GM21526 (cell line): ENCODE measurements at regions not wholly inside any gene's neighbourhood (a gene's known extent, or its start where the extent isn't known, plus 50 kb on each side); places are given as distances from the start of the nearest gene placed in this dataset.
"Not testable (repeated sequence)": the region's sequence is repeated elsewhere in the genome, so short reads cannot be mapped to it uniquely, and the experiment has no call there.

ENCODE experiments used
- ATAC-seq: cut with Tn5 transposase; IDR thresholded peaks from one replicate; pipeline ENCODE4 v1.9.1; 2021; ENCODE audit warnings: moderate library complexity; ENCODE audit not compliant: unreplicated experiment, low FRiP score

GRCh38 chr15:77844798-77845446, 212.2 kb upstream of the LINGO1 start:
- ATAC-seq = no peak

GRCh38 chr15:77843546-77843945, 210.8 kb upstream of the LINGO1 start:
- ATAC-seq = no peak

GRCh38 chr15:77840991-77841775, 208.5 kb upstream of the LINGO1 start:
- ATAC-seq = no peak

- no peak for ATAC-seq
Measured at GRCh38 chr15:77839970-77840905, 207.5 kb upstream of the LINGO1 start.

- ATAC-seq = no peak
Measured at GRCh38 chr15:77839456-77839855, 206.7 kb upstream of the LINGO1 start.

DNA sequence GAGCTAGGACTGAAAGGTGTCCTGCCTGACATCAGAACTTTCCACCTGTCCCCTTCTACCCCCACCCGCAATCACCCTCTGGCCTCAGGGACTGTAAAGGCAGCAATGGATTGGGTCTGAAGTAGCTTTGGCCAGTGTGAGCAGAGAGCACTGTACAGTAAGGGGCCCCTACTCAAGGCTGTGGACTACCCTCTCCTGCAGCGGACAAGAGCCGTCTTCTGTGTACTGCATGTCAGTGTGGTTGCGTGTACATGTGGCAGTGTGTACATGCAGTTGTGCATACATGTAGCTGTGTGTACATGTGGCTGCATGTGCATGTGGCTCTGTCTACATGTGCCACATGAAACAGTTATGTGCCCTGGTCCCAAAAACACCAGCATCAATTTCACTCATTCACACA, 205.9 kb upstream of the LINGO1 start:
- ATAC-seq = no peak

GRCh38 chr15:77838061-77838460, 205.3 kb upstream of the LINGO1 start:
- ATAC-seq = no peak

DNA sequence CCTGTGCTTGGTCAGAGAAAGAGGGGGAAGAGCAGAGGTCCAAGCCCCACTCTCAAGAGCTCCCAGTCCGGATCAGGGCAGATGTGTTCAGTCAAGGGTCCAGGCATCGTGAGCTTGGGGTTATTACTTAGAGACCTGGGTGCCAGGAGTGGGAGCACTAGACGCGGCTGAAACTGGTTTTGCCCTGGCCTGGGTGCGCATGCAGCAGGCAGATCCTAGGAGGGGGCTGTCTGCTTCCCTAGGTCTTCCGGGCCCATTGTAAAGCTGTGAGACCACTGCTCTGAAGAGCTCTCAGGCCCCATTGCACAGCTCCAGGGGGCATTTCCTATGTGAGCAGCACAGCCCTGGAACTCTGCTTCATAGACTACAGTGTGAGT, 204.9 kb upstream of the LINGO1 start:
- no peak for ATAC-seq

DNA sequence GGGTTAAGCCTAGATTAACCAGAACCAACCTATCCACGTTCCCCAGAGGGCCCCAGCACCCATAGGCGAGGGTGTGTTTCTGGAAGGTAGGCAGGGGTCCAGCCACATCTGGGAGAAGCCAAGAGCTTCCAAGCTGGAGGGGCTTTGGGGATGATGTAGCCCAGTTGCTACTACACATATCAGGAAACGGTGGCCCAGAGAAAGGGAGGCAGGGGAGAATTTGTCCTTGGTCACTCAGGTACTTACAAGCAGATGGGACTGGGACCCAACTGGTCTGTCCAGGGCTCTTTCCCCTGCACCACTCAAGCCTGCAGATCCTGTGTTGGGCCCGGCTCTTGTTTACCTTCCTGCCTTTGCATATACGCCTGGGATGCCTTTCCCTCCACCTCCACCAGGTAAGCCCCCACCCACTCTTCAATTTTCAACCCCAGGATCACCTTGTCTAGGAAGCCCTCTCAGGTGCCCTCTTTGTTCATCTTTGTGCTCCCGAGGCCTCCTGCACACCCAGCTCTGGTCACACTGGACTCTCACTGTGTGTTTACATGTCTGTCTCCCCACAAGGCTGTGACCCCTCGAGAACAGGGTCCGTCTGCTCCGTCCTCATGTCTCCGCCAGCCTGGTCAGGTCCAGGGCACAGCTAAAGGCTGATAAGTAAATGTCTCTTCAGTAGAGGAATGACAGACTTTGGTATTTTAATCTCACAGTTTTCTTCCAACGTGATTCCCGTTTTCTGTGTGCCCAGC, 204.4 kb upstream of the LINGO1 start:
- ATAC-seq = no peak

DNA sequence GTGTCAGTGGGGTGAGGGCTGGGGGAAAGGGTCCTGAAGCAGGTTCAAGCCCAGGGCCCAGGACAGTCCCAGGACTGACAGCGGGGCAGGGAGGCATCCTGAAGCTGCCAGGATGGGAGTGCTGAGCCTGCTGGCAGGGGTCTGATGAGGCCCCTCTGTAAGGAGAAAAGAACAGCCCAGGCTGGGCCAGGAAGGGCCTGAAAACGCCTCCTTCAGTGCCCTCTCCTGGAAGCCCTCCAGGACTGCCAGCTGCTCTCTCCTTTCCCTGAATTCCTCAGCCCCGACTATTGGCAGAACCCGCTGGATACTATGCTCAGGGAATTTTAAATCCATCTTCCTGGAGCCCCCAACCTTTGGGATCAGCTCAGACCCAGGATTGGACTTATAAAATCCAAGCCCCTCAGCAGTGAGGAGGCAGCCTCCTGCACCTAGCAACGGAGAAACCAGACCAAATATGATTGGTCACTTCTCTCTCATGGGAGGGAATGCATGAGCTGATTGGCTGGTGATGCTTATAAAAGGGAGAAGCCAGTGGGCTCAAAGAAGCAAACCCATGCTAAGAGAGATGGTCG, 203.5 kb upstream of the LINGO1 start:
- ATAC-seq = no peak

GRCh38 chr15:77834276-77834990, 201.7 kb upstream of the LINGO1 start:
- ATAC-seq = no peak

- ATAC-seq = no peak
Measured at GRCh38 chr15:77832874-77833273, 200.2 kb upstream of the LINGO1 start.

DNA sequence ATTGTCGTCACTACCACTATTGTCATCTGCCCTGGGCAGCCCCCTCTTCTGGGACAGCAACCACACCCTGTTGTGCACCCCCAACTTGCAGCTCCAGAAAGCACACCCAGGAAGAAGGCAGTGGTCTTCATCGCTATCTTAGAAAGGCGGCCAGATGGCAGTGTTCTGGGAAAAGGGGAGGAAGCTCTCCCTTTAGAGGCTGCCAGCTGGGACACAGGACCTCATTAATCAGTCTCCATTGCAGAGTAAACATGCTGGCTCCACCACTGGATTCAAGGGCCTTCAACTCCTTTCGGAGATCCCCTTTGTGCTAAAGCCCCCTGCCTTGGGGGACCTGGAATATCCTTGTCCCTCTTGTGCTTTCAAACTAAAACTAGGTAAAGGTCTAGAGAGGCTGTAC, 199.3 kb upstream of the LINGO1 start:
- ATAC-seq = no peak

DNA sequence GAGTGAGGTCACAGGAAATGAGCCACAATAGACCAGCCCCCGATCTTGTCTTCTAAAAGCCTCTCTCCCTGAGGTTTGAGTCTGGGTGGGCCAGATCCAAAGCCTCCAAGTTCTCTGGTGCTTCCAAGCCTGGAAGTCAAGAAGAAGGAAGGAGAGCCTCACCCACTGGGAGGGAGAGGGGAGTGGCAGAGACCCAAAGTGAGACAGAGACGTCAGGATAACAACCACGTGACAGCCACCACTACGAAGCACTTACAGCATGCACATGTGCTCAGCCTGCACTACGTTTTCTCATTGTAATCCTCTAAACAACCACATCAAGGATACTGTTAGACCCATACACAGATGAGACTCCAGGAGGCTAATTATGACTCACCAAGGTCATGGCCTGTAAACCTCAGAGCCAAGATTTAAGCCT, 197.3 kb upstream of the LINGO1 start:
- ATAC-seq = no peak

DNA sequence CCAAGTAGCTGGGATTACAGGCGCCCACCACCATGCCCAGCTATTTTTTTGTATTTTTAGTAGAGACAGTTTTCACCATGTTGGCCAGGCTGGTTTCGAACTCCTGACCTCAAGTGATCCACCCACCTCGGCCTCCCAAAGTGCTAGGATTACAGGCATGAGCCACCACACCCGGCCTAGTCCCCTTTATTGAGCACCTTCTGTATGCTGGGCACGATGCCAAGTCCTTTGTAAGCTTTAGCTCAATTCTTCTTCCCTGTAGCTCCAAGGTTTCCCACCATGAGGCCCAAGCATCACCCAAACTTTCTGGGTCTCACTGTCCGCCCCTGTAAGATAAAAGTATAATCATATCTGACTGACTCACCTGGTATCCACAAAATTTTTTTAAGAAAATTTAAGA, 196.6 kb upstream of the LINGO1 start:
- not testable (repeated sequence) for ATAC-seq

DNA sequence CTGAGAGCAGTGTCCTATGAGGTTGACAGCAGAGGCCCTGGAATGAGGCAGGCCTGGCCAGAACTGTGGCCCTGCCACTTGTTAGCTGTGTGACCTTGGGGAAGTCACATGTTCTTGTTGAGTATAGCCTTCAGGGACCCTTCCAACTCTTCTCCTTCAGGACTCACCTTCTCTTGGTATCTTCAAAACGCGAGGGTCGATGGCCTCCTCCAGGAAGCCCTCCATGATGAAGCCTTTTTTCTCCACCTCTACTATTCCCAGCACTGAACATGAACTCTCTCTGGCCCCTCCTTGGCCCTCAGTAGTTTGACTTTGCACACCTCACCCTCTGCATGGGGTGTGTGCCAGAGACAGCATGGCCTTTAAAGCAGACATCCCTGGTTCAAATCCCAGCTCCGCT, 195.1 kb upstream of the LINGO1 start:
- no peak for ATAC-seq

DNA sequence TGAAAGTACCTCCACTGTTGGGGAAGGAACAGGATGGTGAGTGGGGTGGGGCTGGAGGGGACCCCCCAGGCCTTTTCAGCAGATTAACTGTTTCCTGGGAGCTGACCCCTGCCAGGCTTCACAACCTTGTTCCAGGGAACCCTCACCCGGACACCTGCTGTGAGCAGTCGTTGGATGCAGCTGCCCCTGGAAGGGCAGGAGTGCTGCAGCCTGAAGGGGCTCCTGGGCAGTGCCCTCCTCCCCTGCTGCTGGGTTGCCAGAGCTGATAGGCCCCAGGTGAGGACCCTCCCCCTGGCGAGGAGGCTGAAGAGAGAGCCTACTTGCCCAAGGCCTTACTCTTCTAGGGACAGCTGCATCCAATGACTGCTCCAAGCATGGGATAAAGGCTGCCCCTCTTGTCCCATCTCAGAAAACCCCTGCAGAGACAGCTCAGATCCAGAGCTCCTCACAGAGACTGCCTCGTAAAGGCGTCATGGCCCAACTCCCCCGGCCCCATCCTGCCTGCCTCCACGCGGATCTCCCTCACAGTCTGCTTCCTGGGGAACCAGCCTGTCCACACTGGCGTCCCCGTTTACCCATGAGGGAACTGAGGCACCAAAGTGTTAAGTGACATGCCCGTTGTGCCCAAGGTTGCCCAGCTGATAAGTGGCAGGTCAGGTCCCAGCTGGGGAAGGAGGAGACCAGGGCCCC, 193.4 kb upstream of the LINGO1 start:
- ATAC-seq = no peak

DNA sequence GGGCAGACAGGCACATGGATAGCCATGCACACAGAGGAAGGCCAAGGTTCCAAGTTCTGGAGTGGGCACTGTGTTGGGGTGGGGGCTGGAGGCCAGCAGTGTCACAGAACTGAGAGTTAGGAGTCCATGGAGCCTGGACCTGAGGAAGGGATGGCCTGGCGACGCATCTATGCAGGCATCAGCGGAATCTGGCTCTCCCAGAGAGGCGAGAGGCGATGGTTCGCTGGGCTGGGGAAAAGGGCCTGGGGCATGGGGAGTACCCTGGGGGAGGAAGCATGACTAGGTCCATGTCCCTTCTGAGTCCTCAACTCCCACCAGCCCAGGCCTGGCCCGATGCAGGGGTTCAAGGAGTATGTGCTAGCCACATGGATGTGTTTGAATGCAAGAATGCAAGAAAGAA, 192.8 kb upstream of the LINGO1 start:
- ATAC-seq = no peak

GRCh38 chr15:77825252-77825542, 192.5 kb upstream of the LINGO1 start:
- no peak for ATAC-seq
